Heart right ventricle (tissue), 16 donors: ENCODE measurements at regions not wholly inside any gene's neighbourhood (a gene's known extent, or its start where the extent isn't known, plus 50 kb on each side); places are given as distances from the start of the nearest gene placed in this dataset.

Experiments used
- ATAC-seq, 8 donors: fragments of 200-7000 bp; cut with Tn5 transposase; one replicate each; pipeline ENCODE4 v1.9.1; 2020; ENCODE audit warnings: mild to moderate bottlenecking in 8 of 8, moderate library complexity in 8 of 8, moderate number of reproducible peaks in 1 of 8
- DNase-seq, 2 donors: peaks; one replicate each; pipeline ENCODE4 v3.0.0-alpha.2; 2020
- H3K27ac ChIP-seq, 10 donors: fragments of 200-600 bp; sonication (generic) in 2 of 10; one replicate each; pipeline versions ENCODE4 v1.5.0 to v1.8.0; 2020 to 2022; ENCODE audit warnings: mild to moderate bottlenecking in 3 of 10
- H3K27me3 ChIP-seq, 7 donors: fragments of 200-600 bp; one replicate each; pipeline ENCODE4 v1.8.0; 2021 to 2022; ENCODE audit warnings: mild to moderate bottlenecking in 2 of 7
- H3K36me3 ChIP-seq, 9 donors: fragments of 200-600 bp; sonication (generic) in 1 of 9; one replicate each; pipeline versions ENCODE4 v1.5.0 to v1.8.0; 2020 to 2022; ENCODE audit warnings: mild to moderate bottlenecking in 2 of 9
- H3K4me1 ChIP-seq, 9 donors: fragments of 200-600 bp; sonication (generic) in 1 of 9; one replicate each; pipeline versions ENCODE4 v1.5.0 to v1.8.0; 2020 to 2022; ENCODE audit warnings: mild to moderate bottlenecking in 4 of 9
- H3K4me3 ChIP-seq, 10 donors: fragments of 200-600 bp; sonication (generic) in 2 of 10; one replicate each; pipeline versions ENCODE4 v1.5.0 to v1.8.0; 2020 to 2022; ENCODE audit warnings: mild to moderate bottlenecking in 7 of 10, moderate library complexity in 2 of 10
- H3K9me3 ChIP-seq, 11 donors: fragments of 200-600 bp in 10 of 11; sonication (generic) in 2 of 11; one replicate each; pipeline versions ENCODE4 v1.5.0 to v1.8.0; 2013 to 2022; ENCODE audit warnings: mild to moderate bottlenecking in 2 of 11, control low read depth in 1 of 11, moderate library complexity in 1 of 11
- WGBS, 2 donors: extraction: QIAGEN DNeasy Blood & Tissue Kit; methylation state at CpG; one replicate each; pipeline ENCODE4 v1.1.7; 2013; ENCODE audit warnings: inconsistent platforms in 1 of 2; 5-methylcytosine and 5-hydroxymethylcytosine counted together
- intact Hi-C, 10 donors: fragments of 100-400 bp; cut with DNase I; formaldehyde crosslinking; loops; one replicate each; pipeline versions ENCODE4 v1.11.1 to v1.14.2; 2022
- TF ChIP-seq, protein P1 (sequence below), 9 donors: fragments of 200-600 bp; sonication (generic) in 2 of 9; IDR thresholded peaks; one replicate each; pipeline versions ENCODE4 v1.5.0 to v1.8.0; 2021 to 2022; ENCODE audit warnings: antibody characterized with exemption in 9 of 9, mild to moderate bottlenecking in 5 of 9, moderate library complexity in 1 of 9
- donor health status: Arrhythmogenic right ventricular cardiomyopathy.
- donor health status: ischemic (EF 13 %, LVEDD 7.1; RV severe dilation, severe dysfunction).
- donor health status: healthy with polysubstance abuse.
- donor health status: DM: no; HTN: yes; CAD: no.
- donor health status: DM: no; HTN: no; CAD: no.
- donor health status: ischemic (EF 25% LVEDD 6.9; RV normal size, moderate dysfunction).
- donor health status: ischemic (EF 25% LVEDD 5.7; RV mildly dilated, moderate dysfunction).
- donor health status: healthy.
- donor health status: DM: yes; HTN: yes; CAD: no.
- donor health status: Ischemic cardiomyopathy.
- donor health status: ischemic (EF 35%, LVEDD 5.7; RV mildly dilated, moderate dysfunction).
- donor health status: nonischemic (EF 11% LVEDD 7.7; RV severe dilation, severe dysfunction).
- donor health status: DM: yes; HTN: yes; CAD: no.
- donor health status: PGD.
- donor health status: ischemic (EF 29% LVEDD 5.4; RV normal size, mild dysfunction).
- donor health status: nonischemic (EF 23%, LVEDD 6.1; RV moderate dilation, normal function).

DNA sequence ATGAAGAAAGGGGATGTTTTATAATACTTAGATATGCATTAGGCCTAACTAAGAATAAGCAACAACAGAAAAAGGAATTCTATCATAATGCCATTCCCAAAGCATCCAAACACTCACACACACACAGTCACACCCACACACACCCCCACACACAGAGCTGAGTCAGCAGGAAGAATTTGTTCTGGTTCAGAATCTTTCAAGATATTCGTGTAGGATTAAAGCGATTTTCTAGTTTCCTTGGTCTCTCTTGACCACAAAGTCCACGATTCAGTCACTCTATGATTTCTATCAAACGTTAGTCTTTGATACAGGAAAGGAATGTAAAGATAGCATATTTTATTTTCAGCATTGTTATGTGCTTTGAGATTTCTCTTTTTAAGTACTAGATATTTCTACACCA is 382.6 kb upstream of the DCN start:
- H3K36me3 ChIP-seq = no peaks in the 10 kb centered on the region
- intact Hi-C loops = loop anchor here in 2 of 10 donors (10.0 kb wide), 3 partner anchors 180 to 1020 kb away; no protein-coding TSS in a partner anchor
- no peak overlapping the region for H3K27ac ChIP-seq
- H3K4me3 ChIP-seq = no peak overlapping the region
- no peaks in the 10 kb centered on the region for H3K9me3 ChIP-seq
- 71 to 74% methylated on average over 4 of the region's 4 CpGs for WGBS, 2 donors
- DNase-seq = no peak
- H3K4me1 ChIP-seq = peaks cover 0 to 3% (median 0%) of the 10 kb centered on the region in 9 donors
- H3K27me3 ChIP-seq = no peaks in the 10 kb centered on the region
- ATAC-seq = no peak
- TF ChIP-seq, protein P1, sequence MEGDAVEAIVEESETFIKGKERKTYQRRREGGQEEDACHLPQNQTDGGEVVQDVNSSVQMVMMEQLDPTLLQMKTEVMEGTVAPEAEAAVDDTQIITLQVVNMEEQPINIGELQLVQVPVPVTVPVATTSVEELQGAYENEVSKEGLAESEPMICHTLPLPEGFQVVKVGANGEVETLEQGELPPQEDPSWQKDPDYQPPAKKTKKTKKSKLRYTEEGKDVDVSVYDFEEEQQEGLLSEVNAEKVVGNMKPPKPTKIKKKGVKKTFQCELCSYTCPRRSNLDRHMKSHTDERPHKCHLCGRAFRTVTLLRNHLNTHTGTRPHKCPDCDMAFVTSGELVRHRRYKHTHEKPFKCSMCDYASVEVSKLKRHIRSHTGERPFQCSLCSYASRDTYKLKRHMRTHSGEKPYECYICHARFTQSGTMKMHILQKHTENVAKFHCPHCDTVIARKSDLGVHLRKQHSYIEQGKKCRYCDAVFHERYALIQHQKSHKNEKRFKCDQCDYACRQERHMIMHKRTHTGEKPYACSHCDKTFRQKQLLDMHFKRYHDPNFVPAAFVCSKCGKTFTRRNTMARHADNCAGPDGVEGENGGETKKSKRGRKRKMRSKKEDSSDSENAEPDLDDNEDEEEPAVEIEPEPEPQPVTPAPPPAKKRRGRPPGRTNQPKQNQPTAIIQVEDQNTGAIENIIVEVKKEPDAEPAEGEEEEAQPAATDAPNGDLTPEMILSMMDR (IDR thresholded peaks at IDR 0.05) = no peak

DNA sequence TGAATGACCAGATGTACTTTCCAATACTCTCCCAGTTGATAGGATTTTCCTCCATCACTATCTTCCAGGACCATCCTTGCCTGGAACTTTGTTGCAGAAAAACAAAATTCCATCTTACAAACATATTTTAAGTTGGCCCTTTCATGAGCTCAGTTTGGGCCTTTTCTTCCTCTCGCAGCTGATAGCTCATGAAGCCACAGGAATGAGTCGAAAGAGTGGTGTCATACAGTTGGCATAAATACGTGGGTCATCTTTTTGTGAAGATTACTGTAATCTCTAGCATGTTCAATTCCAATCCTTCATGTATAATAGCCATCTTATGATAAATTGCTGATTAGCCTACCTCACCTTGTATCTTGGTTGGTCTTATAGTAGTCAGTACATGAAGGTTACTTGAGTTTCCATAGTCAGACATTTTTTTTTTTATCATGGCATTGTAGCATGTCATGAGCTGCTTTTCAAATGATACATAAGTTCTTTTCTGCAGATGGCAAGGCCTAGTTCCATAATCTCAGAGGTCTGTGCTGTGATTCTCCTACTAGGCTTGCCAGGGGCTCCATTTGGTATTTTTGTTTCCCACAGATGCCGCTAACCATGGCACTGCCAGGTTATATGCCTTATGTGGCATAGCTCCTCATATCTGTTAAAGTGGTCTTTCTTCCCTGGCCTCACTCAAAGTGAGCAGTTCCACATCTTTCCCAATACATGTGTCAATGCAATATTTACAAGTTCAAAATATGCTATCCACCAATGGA is 380.6 kb upstream of the DCN start:
- H3K4me3 ChIP-seq = no peak overlapping the region
- peaks cover 0 to 16% (median 0%) of the 10 kb centered on the region in 11 donors for H3K9me3 ChIP-seq
- WGBS, 2 donors = 94 to 97% methylated on average over 4 of the region's 4 CpGs
- TF ChIP-seq, protein P1 (IDR thresholded peaks at IDR 0.05) = no peak
- no peaks in the 10 kb centered on the region for H3K27me3 ChIP-seq
- DNase-seq (no peak), ATAC-seq (no peak)
- intact Hi-C loops = loop anchor here in 2 of 10 donors (10.0 kb wide), 3 partner anchors 178 to 1022 kb away; no protein-coding TSS in a partner anchor
- H3K4me1 ChIP-seq = peaks cover 0 to 3% (median 0%) of the 10 kb centered on the region in 9 donors
- peak overlapping the region in 1 of 10 donors; percentile 42 for H3K27ac ChIP-seq
- no peaks in the 10 kb centered on the region for H3K36me3 ChIP-seq

- TF ChIP-seq, protein P1 (IDR thresholded peaks at IDR 0.05) = no peak
- H3K27me3 ChIP-seq = no peaks in the 10 kb centered on the region
- H3K27ac ChIP-seq = peak overlapping the region in 1 of 10 donors; percentile 42
- 85 to 90% methylated on average over 1 of the region's 1 CpG for WGBS, 2 donors
- intact Hi-C loops = loop anchor here in 2 of 10 donors (10.0 kb wide), 3 partner anchors 178 to 1022 kb away; no protein-coding TSS in a partner anchor
- peaks cover 0 to 18% (median 0%) of the 10 kb centered on the region in 11 donors for H3K9me3 ChIP-seq
- no peak for DNase-seq
- no peak overlapping the region for H3K4me3 ChIP-seq
- ATAC-seq = no peak
- H3K4me1 ChIP-seq = peaks cover 0 to 3% (median 0%) of the 10 kb centered on the region in 9 donors
- H3K36me3 ChIP-seq = no peaks in the 10 kb centered on the region
Observed at GRCh38 chr12:91562476-91562875, 379.9 kb upstream of the DCN start.

- Histone ChIP-seq H3K4me3 (no peak overlapping the region), H3K27me3 (no peaks in the 10 kb centered on the region), H3K9me3 (peaks cover 0 to 18% (median 0%) of the 10 kb centered on the region in 11 donors), H3K36me3 (no peaks in the 10 kb centered on the region), H3K4me1 (peaks cover 0 to 3% (median 0%) of the 10 kb centered on the region in 9 donors), H3K27ac (no peak overlapping the region)
- 75 to 81% methylated on average over 2 of the region's 2 CpGs for WGBS, 2 donors
- TF ChIP-seq, protein P1 (IDR thresholded peaks at IDR 0.05) = no peak
- DNase-seq (no peak), ATAC-seq (no peak)
- intact Hi-C loops = loop anchor here in 2 of 10 donors (10.0 kb wide), 3 partner anchors 177 to 1023 kb away; no protein-coding TSS in a partner anchor
Observed at GRCh38 chr12:91561958-91562325, 379.3 kb upstream of the DCN start.
